GM18873 (cell line): ENCODE measurements at regions not wholly inside any gene's neighbourhood (a gene's known extent, or its start where the extent isn't known, plus 50 kb on each side); places are given as distances from the start of the nearest gene placed in this dataset.

Source experiments
- ATAC-seq: cut with Tn5 transposase; IDR thresholded peaks from one replicate; pipeline ENCODE4 v1.9.1; 2021; ENCODE audit warnings: mild to moderate bottlenecking, moderate library complexity, moderate number of reproducible peaks; ENCODE audit not compliant: unreplicated experiment, low FRiP score

DNA sequence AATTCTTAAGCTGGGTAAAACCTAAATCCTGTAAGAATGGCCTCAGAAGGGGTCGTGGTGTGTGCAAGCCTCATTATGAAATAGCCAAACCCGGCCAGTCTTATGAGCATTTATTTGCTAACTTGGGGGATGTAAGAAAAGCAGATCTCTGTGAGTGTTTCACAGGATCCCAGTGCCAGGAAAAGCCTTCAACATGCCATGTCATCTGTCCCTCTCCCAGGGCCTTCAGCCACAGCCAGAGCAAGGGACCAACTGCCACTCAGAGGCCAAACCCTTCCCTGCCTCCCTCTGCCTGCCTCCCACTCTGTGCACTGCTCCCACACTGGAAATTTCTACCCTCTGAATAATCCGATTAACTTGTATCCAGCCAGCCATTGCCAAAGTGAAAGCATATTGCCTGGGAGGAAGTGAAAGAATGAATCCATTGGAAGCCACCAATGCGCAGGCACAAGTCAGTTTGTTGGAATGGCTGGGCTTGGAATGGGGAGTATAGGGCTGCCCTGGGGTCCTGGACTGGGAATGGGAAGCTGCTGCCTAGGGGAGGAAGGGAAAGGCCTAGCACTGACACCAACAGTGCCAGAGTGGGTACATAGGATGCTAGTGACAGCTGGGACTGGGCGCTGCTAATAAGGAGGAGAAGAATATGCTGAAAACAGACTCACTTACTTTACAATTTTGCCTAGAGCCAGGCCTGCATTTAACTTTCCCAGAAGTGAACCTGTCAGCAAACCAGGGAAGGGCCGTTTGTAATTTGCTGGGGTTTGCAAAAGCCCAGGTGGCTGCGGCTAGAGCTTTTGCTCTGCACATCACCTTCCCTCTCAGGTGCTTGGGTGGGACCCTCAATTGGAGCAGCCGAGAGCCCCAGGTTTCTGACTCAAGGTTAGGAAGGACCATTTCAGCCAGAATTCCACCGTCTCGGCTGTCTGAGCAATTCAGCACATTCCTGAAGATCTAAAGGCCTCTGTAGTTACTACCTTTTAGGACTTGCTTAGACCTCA lies 146.6 kb upstream of the NCK2 start:
- no peak for ATAC-seq

- no peak for ATAC-seq
Measured at GRCh38 chr2:105597011-105597805, 147.5 kb upstream of the NCK2 start.

DNA sequence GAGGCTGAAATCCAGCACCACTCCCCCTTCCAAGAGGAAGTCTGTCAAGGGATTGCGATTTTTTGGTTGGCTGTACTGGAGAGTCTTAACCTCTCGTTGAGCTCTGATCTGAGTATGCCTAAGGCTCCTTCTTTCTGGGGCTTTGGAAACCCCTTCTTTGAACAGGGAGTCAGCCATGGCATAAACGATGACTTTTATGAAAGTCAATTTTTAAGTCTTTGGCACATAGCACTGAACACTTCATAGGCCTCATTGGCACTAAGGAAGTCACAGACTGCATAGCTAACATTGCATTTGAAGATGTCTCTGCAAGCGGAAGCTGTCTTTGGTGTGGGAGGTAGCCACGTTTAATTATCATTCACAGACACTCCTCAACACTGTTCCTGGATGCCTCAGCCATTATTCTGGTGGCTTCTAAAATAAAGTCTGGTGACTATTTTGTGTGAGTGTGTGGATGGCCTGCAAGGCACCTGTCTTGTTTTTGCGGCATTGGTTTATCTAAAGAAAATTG lies 148.2 kb upstream of the NCK2 start:
- ATAC-seq: no peak

- no peak for ATAC-seq
Measured at GRCh38 chr2:105595536-105595935, 149.2 kb upstream of the NCK2 start.

DNA sequence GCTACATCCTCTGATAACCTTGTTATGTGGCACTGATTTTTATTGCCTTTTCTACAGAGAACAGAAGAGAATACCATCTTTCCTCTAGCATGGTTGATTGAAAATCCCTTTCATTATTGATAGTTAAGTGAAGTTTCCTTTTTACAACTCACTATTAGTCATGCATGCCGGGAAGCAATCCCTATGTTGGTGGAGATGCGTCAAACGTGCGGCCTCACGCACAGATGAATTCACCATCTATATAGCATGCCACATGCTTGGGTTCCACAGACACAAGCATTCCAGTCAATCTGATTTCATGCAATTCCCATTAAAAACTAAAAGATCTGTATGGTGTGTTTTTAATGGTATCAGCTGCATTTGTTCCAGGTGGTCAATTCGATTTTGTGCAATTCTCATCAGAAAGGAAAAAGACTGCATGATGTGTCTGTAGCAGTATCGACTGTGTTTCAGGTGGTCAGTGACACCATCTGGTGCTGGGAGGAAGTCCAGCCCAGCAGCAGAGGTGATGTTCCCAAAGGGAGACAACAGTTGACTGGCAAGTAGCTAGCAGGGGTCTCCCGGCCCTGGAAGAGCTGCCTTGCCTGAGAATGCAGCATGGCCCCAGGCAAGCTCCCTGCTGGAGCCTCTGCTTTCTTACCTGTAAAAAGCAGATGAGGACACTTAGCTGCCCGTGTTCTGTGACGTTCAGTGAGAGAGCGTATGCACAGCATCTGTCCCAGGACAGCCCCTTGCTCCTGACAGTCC lies 151.3 kb upstream of the NCK2 start:
- ATAC-seq: no peak

- no peak for ATAC-seq
Measured at GRCh38 chr2:105592288-105592687, 152.4 kb upstream of the NCK2 start.

GRCh38 chr2:105590780-105591660 lies 153.7 kb upstream of the NCK2 start:
- no peak for ATAC-seq

DNA sequence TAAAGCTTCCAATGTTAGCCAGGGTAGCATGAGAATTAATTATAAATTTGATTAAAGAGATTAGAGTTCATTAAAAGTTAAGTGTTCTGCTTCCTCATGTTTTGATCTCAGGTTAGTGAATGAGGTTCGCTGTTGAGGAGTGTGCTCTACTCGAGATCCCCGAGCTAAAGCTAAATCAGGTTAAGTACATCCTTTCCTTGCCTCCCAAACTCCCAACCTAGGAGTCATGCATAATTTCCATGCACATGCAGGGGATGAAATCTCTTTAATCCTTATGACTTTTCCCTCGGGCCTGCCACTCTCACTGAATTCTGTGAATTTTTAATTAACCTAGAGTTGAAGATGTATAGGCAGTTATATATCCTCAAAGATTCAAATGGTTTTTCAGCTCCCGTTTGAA lies 156.1 kb upstream of the NCK2 start:
- ATAC-seq: no peak

DNA sequence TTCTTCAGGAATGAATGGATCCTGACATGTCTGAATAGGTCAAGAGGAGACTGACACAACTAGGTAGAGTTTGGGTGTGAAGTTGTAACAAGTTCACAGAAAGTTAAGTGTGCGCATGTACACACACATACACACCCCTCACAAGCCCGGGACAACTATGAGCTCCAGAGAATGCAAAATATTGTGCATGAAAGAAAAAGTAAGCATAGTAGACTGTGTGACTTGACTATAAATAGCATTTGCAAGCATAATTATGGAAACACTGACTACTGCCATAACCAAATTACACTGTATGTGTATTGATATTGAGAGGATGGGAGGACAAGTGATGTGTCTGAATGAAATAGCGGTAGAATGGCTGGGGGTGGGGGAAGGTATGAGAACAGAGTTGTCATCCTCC lies 157.1 kb upstream of the NCK2 start:
- no peak for ATAC-seq

GRCh38 chr2:105584435-105585010 lies 160.2 kb upstream of the NCK2 start:
- no peak for ATAC-seq

- no peak for ATAC-seq
Measured at GRCh38 chr2:105582952-105583660, 161.6 kb upstream of the NCK2 start.

- no peak for ATAC-seq
Measured at GRCh38 chr2:105581555-105581944, 163.2 kb upstream of the NCK2 start.

GRCh38 chr2:105580870-105581554 lies 163.7 kb upstream of the NCK2 start:
- ATAC-seq: no peak

DNA sequence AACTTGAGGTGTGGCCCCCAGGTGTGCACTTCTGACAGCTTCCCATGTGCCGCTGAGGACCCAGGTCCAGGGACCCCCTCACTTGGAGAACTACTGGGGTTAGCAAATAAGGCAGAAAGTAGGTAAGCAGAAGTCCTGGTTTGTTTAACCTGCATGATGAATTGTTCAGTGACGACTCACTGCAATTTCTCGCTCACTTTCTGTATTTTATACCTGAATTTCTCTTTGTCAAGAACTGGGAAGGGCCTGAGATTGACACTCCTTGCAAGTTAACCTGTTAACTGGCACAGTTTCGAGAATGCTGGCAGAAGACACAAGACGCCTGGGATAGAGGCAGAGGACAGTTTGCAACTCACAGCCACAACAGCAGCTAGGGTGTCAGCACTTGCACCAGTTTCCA lies 164.5 kb upstream of the NCK2 start:
- ATAC-seq: no peak

DNA sequence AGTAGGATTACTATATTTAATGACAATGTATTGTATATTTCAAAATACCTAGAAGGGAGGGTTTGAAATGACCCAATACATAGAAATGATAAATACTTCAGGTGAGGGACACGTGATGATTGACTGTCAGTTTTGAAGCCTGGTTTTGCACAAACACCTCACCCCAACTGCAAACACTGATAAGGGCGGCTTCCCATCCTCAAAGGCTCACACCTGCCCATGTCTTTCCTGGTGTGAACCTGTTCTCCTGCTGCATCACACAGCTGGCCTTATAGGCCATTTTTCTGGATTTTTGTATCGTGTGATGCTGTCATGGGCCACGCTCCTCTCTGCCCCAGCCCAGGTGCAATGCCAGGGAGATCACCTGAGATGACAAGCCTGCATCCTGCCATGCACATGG lies 166.5 kb upstream of the NCK2 start:
- no peak for ATAC-seq

GRCh38 chr2:105577762-105578161 lies 166.9 kb upstream of the NCK2 start:
- no peak for ATAC-seq

- ATAC-seq: no peak
Measured at GRCh38 chr2:105576440-105577241, 168.1 kb upstream of the NCK2 start.
